GM13977 (cell line): ENCODE measurements at regions not wholly inside any gene's neighbourhood (a gene's known extent, or its start where the extent isn't known, plus 50 kb on each side); places are given as distances from the start of the nearest gene placed in this dataset.

ENCODE experiments used
- DNase-seq: peaks from one replicate; pipeline ENCODE4 v3.0.0; 2012; ENCODE audit warnings: low spot score
- CTCF ChIP-seq: IDR thresholded peaks from 2 replicates; pipeline ENCODE4 v1.5.1; 2012; ENCODE audit warnings: mild to moderate bottlenecking, control low read depth; ENCODE audit not compliant: insufficient read depth; ENCODE audit errors: extremely low read depth, missing control alignments
- in situ Hi-C: fragments of 300-500 bp; cut with MboI; formaldehyde crosslinking; loops from one replicate; pipeline ENCODE4 v1.12.0; 2022; ENCODE audit warnings: low sequenced_read_pairs, low pct_unique_long_range_greater_than_20kb, mixed read lengths, inconsistent platforms; ENCODE audit not compliant: unreplicated experiment

- no peak for TF ChIP-seq CTCF
- DNase-seq = no peak
- in situ Hi-C loops = no loop called here
Measured at GRCh38 chr2:133721118-133721517, 152.9 kb upstream of the NCKAP5 start.

DNA sequence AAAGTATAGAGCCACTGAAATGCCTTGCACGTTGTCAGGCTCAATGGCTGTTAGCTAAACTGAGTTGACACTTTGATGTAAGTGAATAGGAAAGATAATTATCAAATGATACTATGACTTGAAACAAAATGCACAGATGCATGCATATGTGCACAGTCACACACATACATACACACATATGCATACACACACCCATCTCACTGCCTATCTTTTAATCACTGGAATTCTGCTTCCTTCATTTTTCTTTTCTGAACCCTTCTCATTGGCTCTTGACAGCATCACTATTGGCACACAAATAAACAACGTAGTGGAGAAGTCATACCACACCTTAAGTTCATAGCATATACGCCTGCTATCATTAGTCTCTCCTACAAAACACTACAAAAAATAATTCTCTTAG is 154.9 kb upstream of the NCKAP5 start:
- DNase-seq = no peak

GRCh38 chr2:133726973-133727372 is 158.7 kb upstream of the NCKAP5 start:
- no peak for DNase-seq
- no peak for TF ChIP-seq CTCF
- in situ Hi-C loops = no loop called here

More for the DNA sequence above, 154.9 kb upstream of the NCKAP5 start:
- TF ChIP-seq CTCF = no peak
- in situ Hi-C loops = no loop called here

GRCh38 chr2:133732059-133732458 is 163.8 kb upstream of the NCKAP5 start:
- TF ChIP-seq CTCF = no peak
- in situ Hi-C loops = no loop called here
- no peak for DNase-seq

- DNase-seq = no peak
- in situ Hi-C loops = no loop called here
- no peak for TF ChIP-seq CTCF
Measured at GRCh38 chr2:133732982-133733900, 165.0 kb upstream of the NCKAP5 start.

DNA sequence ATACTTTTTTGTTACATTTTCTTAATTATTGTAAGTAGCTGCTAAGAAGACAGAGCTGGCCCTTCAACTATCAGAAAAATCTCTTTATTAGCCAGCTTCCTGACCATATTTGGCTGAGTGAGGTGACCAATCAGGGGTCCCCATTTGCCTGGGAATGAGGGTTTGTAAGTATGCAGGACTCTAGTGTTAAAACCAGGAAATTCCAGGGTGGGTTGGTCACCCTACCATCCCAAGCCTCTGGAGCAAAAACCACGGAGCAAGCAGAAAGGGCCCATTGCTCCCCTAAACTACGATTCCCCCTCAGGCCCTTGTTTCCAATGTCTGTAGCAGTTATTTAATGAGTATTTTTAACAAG is 165.6 kb upstream of the NCKAP5 start:
- no peak for TF ChIP-seq CTCF
- in situ Hi-C loops = no loop called here
- DNase-seq = no peak
